H9 (cell line): ENCODE measurements at regions not wholly inside any gene's neighbourhood (a gene's known extent, or its start where the extent isn't known, plus 50 kb on each side); places are given as distances from the start of the nearest gene placed in this dataset.

Experiments
- DNase-seq: peaks from one replicate; pipeline ENCODE4 v3.0.0-alpha.2; 2017
- H2AFZ ChIP-seq: one replicate; pipeline ENCODE4 v1.6.1; 2013; ENCODE audit warnings: mild to moderate bottlenecking, low read length, control low read depth, moderate library complexity
- H2AK5ac ChIP-seq: 2 replicates; pipeline ENCODE4 v1.6.1; 2013; ENCODE audit warnings: low read length, control low read depth, mixed read lengths; ENCODE audit not compliant: insufficient read length
- H2BK120ac ChIP-seq: one replicate; pipeline ENCODE4 v1.6.1; 2013; ENCODE audit warnings: low read depth, mild to moderate bottlenecking, low read length, control low read depth, inconsistent platforms; ENCODE audit not compliant: poor library complexity, severe bottlenecking
- H2BK12ac ChIP-seq: 2 replicates; pipeline ENCODE4 v1.6.1; 2013; ENCODE audit warnings: low read length, control low read depth, mixed read lengths, low read depth; ENCODE audit not compliant: insufficient read length
- H2BK15ac ChIP-seq: 2 replicates; pipeline ENCODE4 v1.6.1; 2013; ENCODE audit warnings: low read depth, low read length, control low read depth
- H2BK20ac ChIP-seq: one replicate; pipeline ENCODE4 v1.6.1; 2013; ENCODE audit warnings: low read depth, mild to moderate bottlenecking, low read length, control low read depth, inconsistent platforms; ENCODE audit not compliant: poor library complexity, severe bottlenecking
- H2BK5ac ChIP-seq: 2 replicates; pipeline ENCODE4 v1.6.1; 2013; ENCODE audit warnings: low read length, control low read depth, mixed read lengths; ENCODE audit not compliant: insufficient read length
- H3K14ac ChIP-seq: 2 replicates; pipeline ENCODE4 v1.6.1; 2013; ENCODE audit warnings: low read length, control low read depth; ENCODE audit not compliant: insufficient read depth
- H3K18ac ChIP-seq: 2 replicates; pipeline ENCODE4 v1.6.1; 2013; ENCODE audit warnings: low read depth, mild to moderate bottlenecking, mixed read lengths, low read length, control low read depth; ENCODE audit not compliant: insufficient read length
- H3K23ac ChIP-seq: 2 replicates; pipeline ENCODE4 v1.6.1; 2013; ENCODE audit warnings: low read length, control low read depth, mixed read lengths, low read depth; ENCODE audit not compliant: insufficient read length
- H3K23me2 ChIP-seq: 2 replicates; pipeline ENCODE4 v1.6.1; 2013; ENCODE audit warnings: low read depth, mild to moderate bottlenecking, mixed read lengths, low read length, control low read depth; ENCODE audit not compliant: insufficient read length, poor library complexity, severe bottlenecking
- H3K27ac ChIP-seq: 2 replicates; pipeline ENCODE4 v1.5.1; 2013; ENCODE audit warnings: low read length, control low read depth, mixed read lengths, low read depth; ENCODE audit not compliant: insufficient read length
- H3K27me3 ChIP-seq: 2 replicates; pipeline ENCODE4 v1.6.1; 2013; ENCODE audit warnings: low read length, control low read depth, inconsistent platforms; ENCODE audit not compliant: insufficient read depth
- H3K4ac ChIP-seq: 2 replicates; pipeline ENCODE4 v1.6.1; 2013; ENCODE audit warnings: low read depth, mild to moderate bottlenecking, control low read depth, inconsistent platforms, low read length, moderate library complexity
- H3K4me1 ChIP-seq: 2 replicates; pipeline ENCODE4 v1.6.1; 2013; ENCODE audit warnings: low read length, control low read depth, inconsistent platforms; ENCODE audit not compliant: insufficient read depth
- H3K4me2 ChIP-seq: 2 replicates; pipeline ENCODE4 v1.6.1; 2013; ENCODE audit warnings: low read length, control low read depth, mixed read lengths; ENCODE audit not compliant: insufficient read length, insufficient read depth
- H3K56ac ChIP-seq: 2 replicates; pipeline ENCODE4 v1.6.1; 2013; ENCODE audit warnings: low read depth, mild to moderate bottlenecking, mixed read lengths, low read length, control low read depth; ENCODE audit not compliant: insufficient read length
- H3K79me1 ChIP-seq: 2 replicates; pipeline ENCODE4 v1.6.1; 2013; ENCODE audit warnings: low read depth, mild to moderate bottlenecking, moderate library complexity, low read length, control low read depth, inconsistent platforms; ENCODE audit not compliant: insufficient read depth, poor library complexity, severe bottlenecking
- H3K79me2 ChIP-seq: 2 replicates; pipeline ENCODE4 v1.6.1; 2013; ENCODE audit warnings: low read length, control low read depth, inconsistent platforms; ENCODE audit not compliant: insufficient read depth
- H3K9ac ChIP-seq: 2 replicates; pipeline ENCODE4 v1.6.1; 2013; ENCODE audit warnings: low read length, control low read depth, mixed read lengths; ENCODE audit not compliant: insufficient read length; ENCODE audit errors: extremely low read depth
- H3K9me3 ChIP-seq: one replicate; pipeline ENCODE4 v1.6.1; 2013; ENCODE audit warnings: low read depth, low read length, inconsistent platforms; ENCODE audit not compliant: control insufficient read depth
- H3T11ph ChIP-seq: one replicate; pipeline ENCODE4 v1.6.1; 2013; ENCODE audit warnings: mild to moderate bottlenecking, low read length, control low read depth, inconsistent platforms
- H4K20me1 ChIP-seq: one replicate; pipeline ENCODE4 v1.6.1; 2013; ENCODE audit not compliant: control insufficient read depth, insufficient read length, insufficient read depth
- H4K5ac ChIP-seq: 2 replicates; pipeline ENCODE4 v1.6.1; 2013; ENCODE audit warnings: low read depth, mild to moderate bottlenecking, mixed read lengths, low read length, control low read depth; ENCODE audit not compliant: insufficient read length
- H4K8ac ChIP-seq: replicated peaks from 2 replicates; pipeline ENCODE4 v1.6.1; 2013; ENCODE audit warnings: low read length, control low read depth, mixed read lengths, low read depth; ENCODE audit not compliant: insufficient read length
- H4K91ac ChIP-seq: 2 replicates; pipeline ENCODE4 v1.6.1; 2013; ENCODE audit warnings: low read depth, mild to moderate bottlenecking, moderate library complexity, mixed read lengths, low read length, control low read depth; ENCODE audit not compliant: insufficient read length
- H3K27ac Mint-ChIP-seq, 3 experiments: 2 replicates in 2 of 3; 3 replicates in 1 of 3; pipeline ENCODE4 v1.8.0; 2020 to 2021; ENCODE audit warnings: mixed read lengths in 3 of 3, mild to moderate bottlenecking in 1 of 3, moderate library complexity in 1 of 3
- H3K27me3 Mint-ChIP-seq: 2 replicates; pipeline ENCODE4 v1.8.0; 2021; ENCODE audit warnings: low read depth, mild to moderate bottlenecking, moderate library complexity, mixed read lengths
- H3K36me3 Mint-ChIP-seq, 3 experiments: 2 replicates in 2 of 3; 3 replicates in 1 of 3; pipeline ENCODE4 v1.8.0; 2020 to 2021; ENCODE audit warnings: low read depth in 3 of 3, mixed read lengths in 3 of 3; ENCODE audit not compliant: insufficient read depth in 1 of 3
- H3K4me1 Mint-ChIP-seq, 2 experiments: 2 replicates each; pipeline ENCODE4 v1.8.0; 2020; ENCODE audit warnings: mixed read lengths in 2 of 2
- H3K4me3 Mint-ChIP-seq, 2 experiments: 2 replicates in 1 of 2; 3 replicates in 1 of 2; pipeline ENCODE4 v1.8.0; 2020 to 2021; ENCODE audit warnings: mild to moderate bottlenecking in 2 of 2, mixed read lengths in 2 of 2, moderate library complexity in 1 of 2
- H3K9me3 Mint-ChIP-seq, 2 experiments: 2 replicates in 1 of 2; 3 replicates in 1 of 2; pipeline ENCODE4 v1.8.0; 2020; ENCODE audit warnings: mild to moderate bottlenecking in 2 of 2, mixed read lengths in 2 of 2, moderate library complexity in 1 of 2
- CTCF ChIP-seq: fragments of 200-600 bp; sonication (generic); conservative IDR thresholded peaks from 3 replicates; pipeline ENCODE4 v1.8.0; 2021; ENCODE audit warnings: antibody characterized with exemption, mild to moderate bottlenecking
- WGBS: extraction: QIAGEN DNeasy Blood & Tissue Kit; methylation state at CpG from one replicate; pipeline ENCODE4 v1.1.7; 2013; ENCODE audit warnings: missing lambda C conversion rate, low lambda C conversion rate, mixed read lengths; ENCODE audit not compliant: insufficient read length; ENCODE audit errors: extremely low coverage; 5-methylcytosine and 5-hydroxymethylcytosine counted together

DNA sequence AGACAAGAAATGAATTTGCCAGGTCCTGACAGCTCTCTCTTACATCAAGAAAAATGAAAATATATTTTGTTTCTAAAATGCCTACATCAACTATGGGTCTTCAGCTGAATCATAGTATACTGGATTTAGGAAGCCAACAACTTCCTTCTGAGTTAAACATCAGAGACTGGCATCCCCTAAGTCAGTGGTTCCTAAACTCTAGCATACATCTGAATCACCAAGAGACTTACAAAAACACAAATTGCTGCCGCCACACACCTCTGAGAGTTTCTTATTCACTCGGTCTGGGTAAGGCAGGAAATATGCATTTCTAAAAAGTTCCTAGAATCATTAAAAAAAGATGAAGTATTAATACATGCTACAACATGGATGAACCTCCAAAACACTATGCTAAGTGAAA lies 60.4 kb upstream of the TMEM252 start:
- Histone ChIP-seq H3K79me1 (no peaks in the 10 kb centered on the region), H4K5ac (no peak overlapping the region), H3K23ac (no peak overlapping the region), H4K20me1 (no peaks in the 10 kb centered on the region), H3K79me2 (no peaks in the 10 kb centered on the region), H3K14ac (no peak overlapping the region), H2AK5ac (no peak overlapping the region), H3K9ac (no peak overlapping the region), H2BK5ac (no peak overlapping the region), H3K4ac (no peak overlapping the region), H2AFZ (no peak overlapping the region), H3K27ac (no peak overlapping the region), H2BK12ac (no peak overlapping the region), H3K9me3 (no peaks in the 10 kb centered on the region), H2BK15ac (no peak overlapping the region), H2BK20ac (no peak overlapping the region), H3K4me1 (no peaks in the 10 kb centered on the region), H2BK120ac (no peak overlapping the region), H3K23me2 (no peaks in the 10 kb centered on the region), H4K91ac (no peak overlapping the region), H3K18ac (no peak overlapping the region), H3K4me2 (no peak overlapping the region), H3K56ac (no peak overlapping the region), H3K27me3 (no peaks in the 10 kb centered on the region), H4K8ac (no peak overlapping the region), H3T11ph (no peak overlapping the region)
- Mint-ChIP-seq H3K27ac (no peak overlapping the region), H3K27me3 (peaks cover 8% of the 10 kb centered on the region), H3K9me3 (no peaks in the 10 kb centered on the region), H3K4me1 (peaks cover under 1 to 4% of the 10 kb centered on the region in 2 experiments; a peak in 3 of 4 replicates), H3K36me3 (no peaks in the 10 kb centered on the region), H3K4me3 (no peak overlapping the region)
- no peak for DNase-seq
- no peak for TF ChIP-seq CTCF
- WGBS: no CpG with 5 or more reads among the region's 2 CpGs
